Lower leg skin (tissue), 3 donors: ENCODE measurements at regions not wholly inside any gene's neighbourhood (a gene's known extent, or its start where the extent isn't known, plus 50 kb on each side); places are given as distances from the start of the nearest gene placed in this dataset.

Source experiments
- POLR2A ChIP-seq, 2 donors: fragments of 450-650 bp; IDR thresholded peaks; one replicate each; pipeline ENCODE4 v1.6.1; 2016 to 2017; ENCODE audit warnings: antibody characterized with exemption in 2 of 2, mild to moderate bottlenecking in 1 of 2, moderate library complexity in 1 of 2
- TF ChIP-seq, protein P1 (sequence below), 3 donors: fragments of 450-650 bp; IDR thresholded peaks; one replicate each; pipeline ENCODE4 v1.5.1; 2016; ENCODE audit warnings: antibody characterized with exemption in 3 of 3, mild to moderate bottlenecking in 3 of 3, moderate library complexity in 2 of 3

- TF ChIP-seq, protein P1, sequence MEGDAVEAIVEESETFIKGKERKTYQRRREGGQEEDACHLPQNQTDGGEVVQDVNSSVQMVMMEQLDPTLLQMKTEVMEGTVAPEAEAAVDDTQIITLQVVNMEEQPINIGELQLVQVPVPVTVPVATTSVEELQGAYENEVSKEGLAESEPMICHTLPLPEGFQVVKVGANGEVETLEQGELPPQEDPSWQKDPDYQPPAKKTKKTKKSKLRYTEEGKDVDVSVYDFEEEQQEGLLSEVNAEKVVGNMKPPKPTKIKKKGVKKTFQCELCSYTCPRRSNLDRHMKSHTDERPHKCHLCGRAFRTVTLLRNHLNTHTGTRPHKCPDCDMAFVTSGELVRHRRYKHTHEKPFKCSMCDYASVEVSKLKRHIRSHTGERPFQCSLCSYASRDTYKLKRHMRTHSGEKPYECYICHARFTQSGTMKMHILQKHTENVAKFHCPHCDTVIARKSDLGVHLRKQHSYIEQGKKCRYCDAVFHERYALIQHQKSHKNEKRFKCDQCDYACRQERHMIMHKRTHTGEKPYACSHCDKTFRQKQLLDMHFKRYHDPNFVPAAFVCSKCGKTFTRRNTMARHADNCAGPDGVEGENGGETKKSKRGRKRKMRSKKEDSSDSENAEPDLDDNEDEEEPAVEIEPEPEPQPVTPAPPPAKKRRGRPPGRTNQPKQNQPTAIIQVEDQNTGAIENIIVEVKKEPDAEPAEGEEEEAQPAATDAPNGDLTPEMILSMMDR (IDR thresholded peaks at IDR 0.05), result no peak
- TF ChIP-seq POLR2A (IDR thresholded peaks at IDR 0.05), result no peak
These were observed 442.8 kb upstream of the NECTIN3 start for GRCh38 chr3:110628650-110629301.
